ENCODE measurements at regions not wholly inside any gene's neighbourhood (a gene's known extent, or its start where the extent isn't known, plus 50 kb on each side); places are given as distances from the start of the nearest gene placed in this dataset.

GRCh38 chr11:115699326-115699725 is 195.1 kb upstream of the CADM1 start:
- no peak for DNase-seq (ENCODE audit: extremely low read depth in 1 of 2, low read depth in 1 of 2)

GRCh38 chr11:115698243-115698642 is 194.0 kb upstream of the CADM1 start:
- DNase-seq (ENCODE audit: extremely low read depth in 1 of 2, low read depth in 1 of 2): no peak

GRCh38 chr11:115696563-115696962 is 192.3 kb upstream of the CADM1 start:
- no peak for DNase-seq (ENCODE audit: extremely low read depth in 1 of 2, low read depth in 1 of 2)

- DNase-seq (ENCODE audit: extremely low read depth in 1 of 2, low read depth in 1 of 2): no peak
Observed at GRCh38 chr11:115695677-115696364, 191.6 kb upstream of the CADM1 start.

- no peak for DNase-seq (ENCODE audit: extremely low read depth in 1 of 2, low read depth in 1 of 2)
Observed at GRCh38 chr11:115693002-115693401, 188.8 kb upstream of the CADM1 start.

- DNase-seq (ENCODE audit: extremely low read depth in 1 of 2, low read depth in 1 of 2): no peak
Observed at GRCh38 chr11:115691030-115691429, 186.8 kb upstream of the CADM1 start.

- no peak for DNase-seq (ENCODE audit: extremely low read depth in 1 of 2, low read depth in 1 of 2)
Observed at GRCh38 chr11:115687934-115688333, 183.7 kb upstream of the CADM1 start.

GRCh38 chr11:115684699-115685098 is 180.5 kb upstream of the CADM1 start:
- DNase-seq (ENCODE audit: extremely low read depth in 1 of 2, low read depth in 1 of 2): no peak

- DNase-seq (ENCODE audit: extremely low read depth in 1 of 2, low read depth in 1 of 2): no peak
Observed at GRCh38 chr11:115684135-115684534, 179.9 kb upstream of the CADM1 start.

- no peak for DNase-seq (ENCODE audit: extremely low read depth in 1 of 2, low read depth in 1 of 2)
Observed at GRCh38 chr11:115682888-115683287, 178.7 kb upstream of the CADM1 start.

GRCh38 chr11:115682101-115682500 is 177.9 kb upstream of the CADM1 start:
- DNase-seq (ENCODE audit: extremely low read depth in 1 of 2, low read depth in 1 of 2): no peak

GRCh38 chr11:115679945-115680344 is 175.7 kb upstream of the CADM1 start:
- DNase-seq (ENCODE audit: extremely low read depth in 1 of 2, low read depth in 1 of 2): no peak

GRCh38 chr11:115678942-115679341 is 174.7 kb upstream of the CADM1 start:
- DNase-seq (ENCODE audit: extremely low read depth in 1 of 2, low read depth in 1 of 2): no peak

- DNase-seq (ENCODE audit: extremely low read depth in 1 of 2, low read depth in 1 of 2): no peak
Observed at GRCh38 chr11:115677190-115677589, 173.0 kb upstream of the CADM1 start.

GRCh38 chr11:115676768-115677167 is 172.6 kb upstream of the CADM1 start:
- DNase-seq (ENCODE audit: extremely low read depth in 1 of 2, low read depth in 1 of 2): no peak

GRCh38 chr11:115676206-115676605 is 172.0 kb upstream of the CADM1 start:
- no peak for DNase-seq (ENCODE audit: extremely low read depth in 1 of 2, low read depth in 1 of 2)

GRCh38 chr11:115674937-115675544 is 170.8 kb upstream of the CADM1 start:
- no peak for DNase-seq (ENCODE audit: extremely low read depth in 1 of 2, low read depth in 1 of 2)

GRCh38 chr11:115674176-115674936 is 170.1 kb upstream of the CADM1 start:
- no peak for DNase-seq (ENCODE audit: extremely low read depth in 1 of 2, low read depth in 1 of 2)

GRCh38 chr11:115673720-115674119 is 169.5 kb upstream of the CADM1 start:
- DNase-seq (ENCODE audit: extremely low read depth in 1 of 2, low read depth in 1 of 2): no peak

GRCh38 chr11:115672999-115673411 is 168.8 kb upstream of the CADM1 start:
- DNase-seq (ENCODE audit: extremely low read depth in 1 of 2, low read depth in 1 of 2): no peak

GRCh38 chr11:115672412-115672811 is 168.2 kb upstream of the CADM1 start:
- DNase-seq (ENCODE audit: extremely low read depth in 1 of 2, low read depth in 1 of 2): no peak

Data from activated CD8-positive, alpha-beta memory T cell treated with anti-CD3 and anti-CD28 coated beads for 1 hour (primary cell).